Large intestine (tissue), 3 donors: ENCODE measurements at regions not wholly inside any gene's neighbourhood (a gene's known extent, or its start where the extent isn't known, plus 50 kb on each side); places are given as distances from the start of the nearest gene placed in this dataset.
"Not testable (repeated sequence)": the region's sequence is repeated elsewhere in the genome, so short reads cannot be mapped to it uniquely, and the experiment has no call there.

ENCODE experiments used
- DNase-seq, 2 donors: peaks; one replicate each; pipeline versions ENCODE4 v3.0.0 to v3.0.0-alpha.2; 2013
- H3K27ac ChIP-seq: one replicate; pipeline ENCODE4 v1.5.1; 2013; ENCODE audit warnings: low read length
- H3K27me3 ChIP-seq: 2 replicates; pipeline ENCODE4 v1.6.1; 2013; ENCODE audit warnings: low read length; ENCODE audit not compliant: control insufficient read depth, insufficient read depth
- H3K36me3 ChIP-seq: 2 replicates; pipeline ENCODE4 v1.6.1; 2013; ENCODE audit warnings: low read length; ENCODE audit not compliant: control insufficient read depth, insufficient read depth
- H3K4me1 ChIP-seq: one replicate; pipeline ENCODE4 v1.6.1; 2013; ENCODE audit warnings: low read length; ENCODE audit not compliant: control insufficient read depth, insufficient read depth
- H3K4me3 ChIP-seq: one replicate; pipeline ENCODE4 v1.5.1; 2013; ENCODE audit warnings: low read length
- H3K9me3 ChIP-seq: one replicate; pipeline ENCODE4 v1.6.1; 2013; ENCODE audit warnings: mild to moderate bottlenecking, low read depth, low read length, moderate library complexity; ENCODE audit not compliant: control insufficient read depth
- WGBS: methylation state at CpG from one replicate; pipeline ENCODE4 v1.1.5; 2013; ENCODE audit warnings: low lambda C conversion rate; ENCODE audit not compliant: insufficient coverage; 5-methylcytosine and 5-hydroxymethylcytosine counted together

- Histone ChIP-seq H3K36me3 (no peaks in the 10 kb centered on the region), H3K4me1 (no peaks in the 10 kb centered on the region), H3K9me3 (no peaks in the 10 kb centered on the region), H3K4me3 (no peak overlapping the region), H3K27ac (no peak overlapping the region), H3K27me3 (no peaks in the 10 kb centered on the region)
- WGBS = 100% methylated on average over 1 of the region's 1 CpG
- DNase-seq = no peak
Observed at GRCh38 chr2:4981802-4982409, 710.3 kb upstream of the SOX11 start.

GRCh38 chr2:4988444-4988843 is 703.7 kb upstream of the SOX11 start:
- not testable (repeated sequence) for H3K36me3 ChIP-seq, H3K27me3 ChIP-seq, H3K27ac ChIP-seq, H3K4me1 ChIP-seq, H3K9me3 ChIP-seq, H3K4me3 ChIP-seq, DNase-seq
- WGBS = no CpG with 5 or more reads among the region's 5 CpGs

GRCh38 chr2:4992226-4992625 is 700.0 kb upstream of the SOX11 start:
- Histone ChIP-seq H3K4me1 (no peaks in the 10 kb centered on the region), H3K4me3 (no peak overlapping the region), H3K36me3 (no peaks in the 10 kb centered on the region), H3K27me3 (no peaks in the 10 kb centered on the region), H3K27ac (no peak overlapping the region), H3K9me3 (no peaks in the 10 kb centered on the region)
- WGBS = no CpG with 5 or more reads among the region's 4 CpGs
- DNase-seq = no peak

GRCh38 chr2:4995466-4995865 is 696.7 kb upstream of the SOX11 start:
- no CpG with 5 or more reads among the region's 5 CpGs for whole genome bisulfite sequencing
- no peaks in the 10 kb centered on the region for H3K4me1 ChIP-seq
- H3K27me3 ChIP-seq = no peaks in the 10 kb centered on the region
- H3K36me3 ChIP-seq = no peaks in the 10 kb centered on the region
- no peak for DNase-seq
- no peak overlapping the region for H3K27ac ChIP-seq
- no peaks in the 10 kb centered on the region for H3K9me3 ChIP-seq
- no peak overlapping the region for H3K4me3 ChIP-seq

- Histone ChIP-seq H3K27me3 (no peaks in the 10 kb centered on the region), H3K4me3 (no peak overlapping the region), H3K9me3 (no peaks in the 10 kb centered on the region), H3K4me1 (no peaks in the 10 kb centered on the region), H3K36me3 (no peaks in the 10 kb centered on the region), H3K27ac (no peak overlapping the region)
- no peak for DNase-seq
- WGBS = 79% methylated on average over 2 of the region's 5 CpGs
Observed at GRCh38 chr2:5007596-5007995, 684.6 kb upstream of the SOX11 start.

GRCh38 chr2:5019324-5019723 is 672.9 kb upstream of the SOX11 start:
- H3K4me3 ChIP-seq = no peak overlapping the region
- peaks cover 16% of the 10 kb centered on the region for H3K9me3 ChIP-seq
- no peaks in the 10 kb centered on the region for H3K36me3 ChIP-seq
- no peak for DNase-seq
- no peaks in the 10 kb centered on the region for H3K4me1 ChIP-seq
- no peak overlapping the region for H3K27ac ChIP-seq
- WGBS = 90% methylated on average over 2 of the region's 5 CpGs
- no peaks in the 10 kb centered on the region for H3K27me3 ChIP-seq

GRCh38 chr2:5020116-5020875 is 671.9 kb upstream of the SOX11 start:
- Histone ChIP-seq H3K4me3 (no peak overlapping the region), H3K9me3 (peaks cover 21% of the 10 kb centered on the region), H3K4me1 (no peaks in the 10 kb centered on the region), H3K27me3 (no peaks in the 10 kb centered on the region), H3K27ac (no peak overlapping the region), H3K36me3 (no peaks in the 10 kb centered on the region)
- no peak for DNase-seq
- 100% methylated on average over 1 of the region's 8 CpGs for WGBS

GRCh38 chr2:5021136-5021535 is 671.0 kb upstream of the SOX11 start:
- no CpG with 5 or more reads among the region's 2 CpGs for WGBS
- H3K27ac ChIP-seq = no peak overlapping the region
- no peaks in the 10 kb centered on the region for H3K4me1 ChIP-seq
- H3K9me3 ChIP-seq = peaks cover 21% of the 10 kb centered on the region
- H3K36me3 ChIP-seq = no peaks in the 10 kb centered on the region
- DNase-seq = no peak
- no peaks in the 10 kb centered on the region for H3K27me3 ChIP-seq
- H3K4me3 ChIP-seq = no peak overlapping the region

- no peak for DNase-seq
- H3K4me1 ChIP-seq = no peaks in the 10 kb centered on the region
- H3K9me3 ChIP-seq = peaks cover 21% of the 10 kb centered on the region
- no peak overlapping the region for H3K4me3 ChIP-seq
- H3K27ac ChIP-seq = no peak overlapping the region
- H3K27me3 ChIP-seq = no peaks in the 10 kb centered on the region
- WGBS = no CpG with 5 or more reads among the region's 3 CpGs
- no peaks in the 10 kb centered on the region for H3K36me3 ChIP-seq
Observed at GRCh38 chr2:5022061-5022460, 670.1 kb upstream of the SOX11 start.

- H3K27me3 ChIP-seq, H3K4me1 ChIP-seq, H3K4me3 ChIP-seq, H3K27ac ChIP-seq, DNase-seq, H3K36me3 ChIP-seq: not testable (repeated sequence)
- peaks cover 21% of the 10 kb centered on the region for H3K9me3 ChIP-seq
Observed at GRCh38 chr2:5022708-5023635, 669.2 kb upstream of the SOX11 start.
